HepG2 (cell line): ENCODE measurements at regions not wholly inside any gene's neighbourhood (a gene's known extent, or its start where the extent isn't known, plus 50 kb on each side); places are given as distances from the start of the nearest gene placed in this dataset.

Experiments used
- ATAC-seq: fragments of 200-7000 bp; cut with Tn5 transposase; 3 replicates; pipeline ENCODE4 v1.9.1; 2020; ENCODE audit warnings: mild to moderate bottlenecking, moderate library complexity
- BruUV-seq: library from RNA; stranded (reverse); fragments of 400-500 nt; replicated peaks from 2 replicates; lab custom pipeline; 2021; lab: Mats Ljungman, UMichigan
- CTCF ChIA-PET: fragments of 300-600 bp; formaldehyde crosslinking; extraction: SDS; loops from one replicate; lab custom pipeline; 2021; ENCODE audit warnings: low total read pairs, inconsistent platforms, low intra/inter-chr PET ratio; lab: Yijun Ruan, JAX
- POLR2A ChIA-PET: fragments of 350-600 bp; sonication (Branson Sonifier 250); formaldehyde crosslinking; loops from one replicate; lab custom pipeline; 2020; ENCODE audit warnings: antibody characterized with exemption, inconsistent platforms; lab: Yijun Ruan, JAX
- DNase-seq: peaks from one replicate; pipeline ENCODE4 v3.0.0-alpha.2; 2015; ENCODE audit warnings: low spot score
- FAIRE-seq: peaks from 3 replicates; lab custom pipeline; 2011; peaks lifted over from hg19 to GRCh38; lab: Jason Lieb, UNC
- H2AFZ ChIP-seq: one replicate; pipeline ENCODE4 v1.6.1; 2011; ENCODE audit warnings: low read length, inconsistent platforms
- H3K27ac ChIP-seq: fragments of 300-600 bp; 3 replicates; pipeline ENCODE4 v1.8.0; 2011; ENCODE audit warnings: mixed run types, mild to moderate bottlenecking, mixed read lengths, low read length, inconsistent platforms; ENCODE audit not compliant: insufficient read depth; ENCODE audit errors: extremely low read length
- H3K27me3 ChIP-seq, 2 experiments: fragments of 200-600 bp in 1 of 2; 2 replicates in 1 of 2; 3 replicates in 1 of 2; pipeline versions ENCODE4 v1.6.0 to v1.8.0; 2011; ENCODE audit warnings: low read length in 2 of 2, mild to moderate bottlenecking in 2 of 2, moderate library complexity in 2 of 2, inconsistent platforms in 1 of 2; ENCODE audit not compliant: insufficient read depth in 2 of 2, control insufficient read depth in 1 of 2
- H3K36me3 ChIP-seq, 2 experiments: fragments of 200-600 bp in 1 of 2; replicated peaks in 1 of 2; 2 replicates in 1 of 2; 3 replicates in 1 of 2; pipeline versions ENCODE4 v1.5.1 to v1.8.0; 2011; ENCODE audit warnings: low read length in 2 of 2, inconsistent platforms in 1 of 2; ENCODE audit not compliant: insufficient read depth in 2 of 2, control insufficient read depth in 1 of 2
- H3K4me1 ChIP-seq: 2 replicates; pipeline ENCODE4 v1.5.1; 2012; ENCODE audit warnings: low read length, inconsistent platforms; ENCODE audit not compliant: insufficient read depth
- H3K4me2 ChIP-seq: 2 replicates; pipeline ENCODE4 v1.6.0; 2011; ENCODE audit warnings: low read depth, low read length, inconsistent platforms
- H3K4me3 ChIP-seq, 3 experiments: fragments of 200-600 bp in 1 of 3; sonication (generic), shearing (Covaris generic) in 1 of 3; replicated peaks in 1 of 3; 2 replicates each; pipeline ENCODE4 v1.5.1; 2011 to 2016; ENCODE audit warnings: low read length in 3 of 3, inconsistent platforms in 2 of 3, low read depth in 2 of 3, mild to moderate bottlenecking in 2 of 3, control low read depth in 1 of 3, mixed read lengths in 1 of 3; ENCODE audit not compliant: insufficient read depth in 1 of 3
- H3K79me2 ChIP-seq: one replicate; pipeline ENCODE4 v1.6.1; 2011; ENCODE audit warnings: low read length, inconsistent platforms; ENCODE audit not compliant: insufficient read depth
- H3K9ac ChIP-seq: 2 replicates; pipeline ENCODE4 v1.6.0; 2011; ENCODE audit warnings: mild to moderate bottlenecking, low read depth, low read length, inconsistent platforms; ENCODE audit not compliant: insufficient read depth
- H3K9me3 ChIP-seq: 2 replicates; pipeline ENCODE4 v1.5.1; 2012; ENCODE audit warnings: mild to moderate bottlenecking, low read length
- H4K20me1 ChIP-seq: 2 replicates; pipeline ENCODE4 v1.6.0; 2011; ENCODE audit warnings: inconsistent platforms, mild to moderate bottlenecking, low read length, moderate library complexity; ENCODE audit not compliant: insufficient read depth
- ATF2 ChIP-seq: sonication (generic); formaldehyde crosslinking; IDR thresholded peaks from 2 replicates; pipeline ENCODE4 v1.4.0; 2020; ENCODE audit warnings: missing genetic modification reagents
- BRCA1 ChIP-seq: sonication (generic); formaldehyde crosslinking; IDR thresholded peaks from 2 replicates; pipeline ENCODE4 v1.4.0; 2020; ENCODE audit warnings: missing genetic modification reagents
- FIP1L1 ChIP-seq: fragments of 200-400 bp; formaldehyde crosslinking; IDR thresholded peaks from 2 replicates; pipeline ENCODE4 v1.6.1; 2018; ENCODE audit warnings: low read depth, mild to moderate bottlenecking, low read length, moderate library complexity, borderline replicate concordance; ENCODE audit not compliant: insufficient read depth
- GABPB1 ChIP-seq: IDR thresholded peaks from 2 replicates; pipeline ENCODE4 v1.6.1; 2016; ENCODE audit warnings: mild to moderate bottlenecking, missing genetic modification reagents, moderate library complexity, missing compliant biosample characterization
- MAFF ChIP-seq: IDR thresholded peaks from 2 replicates; pipeline ENCODE4 v1.6.1; 2011; ENCODE audit warnings: low read depth, low read length, improper control_type of control experiment
- MEF2D ChIP-seq: sonication (generic); formaldehyde crosslinking; IDR thresholded peaks from 2 replicates; pipeline ENCODE4 v1.5.1; 2020; ENCODE audit warnings: mild to moderate bottlenecking, missing genetic modification reagents
- NPAS2 ChIP-seq: sonication (generic); formaldehyde crosslinking; IDR thresholded peaks from 2 replicates; pipeline ENCODE4 v1.8.0; 2022; ENCODE audit warnings: mild to moderate bottlenecking, missing genetic modification reagents, borderline replicate concordance
- SETDB1 ChIP-seq: sonication (generic); formaldehyde crosslinking; IDR thresholded peaks from 2 replicates; pipeline ENCODE4 v1.5.1; 2020; ENCODE audit warnings: missing genetic modification reagents, mild to moderate bottlenecking, borderline replicate concordance
- SYNCRIP ChIP-seq: fragments of 200-400 bp; formaldehyde crosslinking; IDR thresholded peaks from 2 replicates; pipeline ENCODE4 v1.6.1; 2018; ENCODE audit warnings: mild to moderate bottlenecking, low read depth, low read length; ENCODE audit not compliant: insufficient read depth
- ZBTB4 ChIP-seq: sonication (generic); formaldehyde crosslinking; IDR thresholded peaks from 2 replicates; pipeline ENCODE4 v1.4.0; 2020; ENCODE audit warnings: missing genetic modification reagents, mild to moderate bottlenecking, borderline replicate concordance
- ZNF275 ChIP-seq: sonication (generic); formaldehyde crosslinking; IDR thresholded peaks from 2 replicates; pipeline ENCODE4 v1.8.0; 2022; ENCODE audit warnings: missing genetic modification reagents, mild to moderate bottlenecking, inconsistent platforms, borderline replicate concordance
- ZNF354B ChIP-seq: sonication (generic); formaldehyde crosslinking; IDR thresholded peaks from 2 replicates; pipeline ENCODE4 v1.8.0; 2022; ENCODE audit warnings: mild to moderate bottlenecking, missing genetic modification reagents
- ZNF629 ChIP-seq: sonication (generic); formaldehyde crosslinking; conservative IDR thresholded peaks from 2 replicates; pipeline ENCODE4 v1.5.0; 2020; ENCODE audit warnings: missing genetic modification reagents
- in situ Hi-C: cut with HindIII; loops from 2 replicates; pipeline ENCODE4 v1.10.0; 2017; ENCODE audit warnings: low pct_unique_long_range_greater_than_20kb; ENCODE audit not compliant: extremely low pct_ligation_motif_present
- intact Hi-C: fragments of 100-400 bp; cut with micrococcal nuclease; formaldehyde crosslinking; loops from one replicate; pipeline ENCODE4 v1.10.0; 2022; ENCODE audit not compliant: unreplicated experiment

- TF ChIP-seq ZBTB4 (CRISPR knock-in tag): no peak
Observed at GRCh38 chrX:128436397-128437103, 384.3 kb upstream of the ACTRT1 start (continued).

GRCh38 chrX:128425546-128425945, 373.3 kb upstream of the ACTRT1 start:
- in situ Hi-C loops: no loop called here
- POLR2A ChIA-PET: no interaction called here
- H3K9me3 ChIP-seq: no peaks in the 10 kb centered on the region
- H4K20me1 ChIP-seq: no peaks in the 10 kb centered on the region
- no peak overlapping the region for H2AFZ ChIP-seq
- H3K36me3 ChIP-seq: no peaks in the 10 kb centered on the region
- no peaks in the 10 kb centered on the region for H3K4me1 ChIP-seq
- DNase-seq (no peak), FAIRE-seq (no peak)
- H3K79me2 ChIP-seq: no peaks in the 10 kb centered on the region
- TF ChIP-seq GABPB1: no peak
- no peak for TF ChIP-seq ZNF354B (CRISPR knock-in tag)
- TF ChIP-seq SYNCRIP: no peak
- no peak for TF ChIP-seq MEF2D (CRISPR knock-in tag)
- TF ChIP-seq FIP1L1: no peak
- no peak for TF ChIP-seq SETDB1 (CRISPR knock-in tag)
- TF ChIP-seq MAFF: no peak
- no peak for TF ChIP-seq BRCA1 (CRISPR knock-in tag)
- no peak for TF ChIP-seq ZNF275
- no peak for TF ChIP-seq ATF2 (CRISPR knock-in tag)
- no peak for TF ChIP-seq ZNF629 (CRISPR knock-in tag)
- TF ChIP-seq NPAS2: no peak
- TF ChIP-seq, all 625 proteins: peak for 0
- H3K27me3 ChIP-seq: no peaks in the 10 kb centered on the region
- intact Hi-C loops: no loop called here
- H3K9ac ChIP-seq: no peak overlapping the region
- no peak overlapping the region for H3K4me3 ChIP-seq
- no peak overlapping the region for H3K27ac ChIP-seq
- no peak for ATAC-seq
- CTCF ChIA-PET: no interaction called here
- BruUV-seq: no TSS peak
- H3K4me2 ChIP-seq: no peak overlapping the region
